C4-2B (cell line): ENCODE measurements at regions not wholly inside any gene's neighbourhood (a gene's known extent, or its start where the extent isn't known, plus 50 kb on each side); places are given as distances from the start of the nearest gene placed in this dataset.

Experiments
- H3K27ac ChIP-seq: fragments of 450-650 bp; 2 replicates; pipeline ENCODE4 v1.5.1; 2017
- ZFX ChIP-seq: fragments of 450-650 bp; IDR thresholded peaks from 2 replicates; pipeline ENCODE4 v1.6.1; 2017
- TF ChIP-seq, protein P1 (sequence below): fragments of 450-650 bp; conservative IDR thresholded peaks from 2 replicates; pipeline ENCODE4 v1.5.1; 2017; ENCODE audit warnings: mild to moderate bottlenecking

- no peak overlapping the region for H3K27ac ChIP-seq
- TF ChIP-seq ZFX, result no peak
- TF ChIP-seq, protein P1, sequence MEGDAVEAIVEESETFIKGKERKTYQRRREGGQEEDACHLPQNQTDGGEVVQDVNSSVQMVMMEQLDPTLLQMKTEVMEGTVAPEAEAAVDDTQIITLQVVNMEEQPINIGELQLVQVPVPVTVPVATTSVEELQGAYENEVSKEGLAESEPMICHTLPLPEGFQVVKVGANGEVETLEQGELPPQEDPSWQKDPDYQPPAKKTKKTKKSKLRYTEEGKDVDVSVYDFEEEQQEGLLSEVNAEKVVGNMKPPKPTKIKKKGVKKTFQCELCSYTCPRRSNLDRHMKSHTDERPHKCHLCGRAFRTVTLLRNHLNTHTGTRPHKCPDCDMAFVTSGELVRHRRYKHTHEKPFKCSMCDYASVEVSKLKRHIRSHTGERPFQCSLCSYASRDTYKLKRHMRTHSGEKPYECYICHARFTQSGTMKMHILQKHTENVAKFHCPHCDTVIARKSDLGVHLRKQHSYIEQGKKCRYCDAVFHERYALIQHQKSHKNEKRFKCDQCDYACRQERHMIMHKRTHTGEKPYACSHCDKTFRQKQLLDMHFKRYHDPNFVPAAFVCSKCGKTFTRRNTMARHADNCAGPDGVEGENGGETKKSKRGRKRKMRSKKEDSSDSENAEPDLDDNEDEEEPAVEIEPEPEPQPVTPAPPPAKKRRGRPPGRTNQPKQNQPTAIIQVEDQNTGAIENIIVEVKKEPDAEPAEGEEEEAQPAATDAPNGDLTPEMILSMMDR, result no peak
Observed at GRCh38 chr2:114134146-114134545, 244.3 kb downstream of the ACTR3 start.

DNA sequence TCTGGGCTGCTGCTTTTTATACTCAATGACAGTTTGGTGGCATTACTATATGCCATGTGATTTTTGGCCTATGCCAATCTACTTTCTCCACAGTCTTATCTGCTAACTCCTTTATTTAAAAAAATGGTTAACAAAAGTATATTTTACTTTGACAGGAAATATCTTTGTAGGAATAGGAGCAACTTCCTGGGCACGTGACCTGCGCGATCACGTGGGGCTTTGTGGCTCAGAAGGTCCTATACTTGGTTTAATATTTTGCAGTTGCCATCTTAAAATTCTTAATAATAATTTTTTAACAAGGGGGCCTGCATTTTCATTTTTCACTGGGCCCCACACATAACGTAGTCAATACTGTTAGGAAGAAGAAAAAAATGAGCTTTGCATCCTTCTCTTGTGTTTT is 249.7 kb downstream of the ACTR3 start:
- H3K27ac ChIP-seq, result no peak overlapping the region
- TF ChIP-seq ZFX, result no peak
- TF ChIP-seq, protein P1, result no peak

GRCh38 chr2:114156366-114157056 is 266.6 kb downstream of the ACTR3 start:
- no peak overlapping the region for H3K27ac ChIP-seq
- TF ChIP-seq, protein P1, result no peak
- no peak for TF ChIP-seq ZFX

DNA sequence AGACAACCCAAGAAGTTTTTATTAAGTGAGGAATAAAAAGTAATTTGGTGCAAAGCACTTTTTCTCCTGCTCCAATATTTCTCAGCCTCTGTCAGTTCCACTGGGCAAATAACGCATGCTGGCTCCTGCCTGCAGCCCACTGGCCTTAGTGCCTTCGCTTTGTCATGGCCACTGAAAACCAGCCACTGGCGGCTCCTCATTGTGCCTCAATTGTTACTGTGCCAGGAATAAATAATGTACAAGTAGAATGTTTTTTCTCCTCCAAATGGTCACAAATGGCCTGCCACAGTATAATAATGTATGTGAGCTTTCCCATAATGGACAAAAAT is 267.1 kb downstream of the ACTR3 start:
- TF ChIP-seq ZFX, result no peak
- TF ChIP-seq, protein P1, result no peak
- H3K27ac ChIP-seq, result no peak overlapping the region

DNA sequence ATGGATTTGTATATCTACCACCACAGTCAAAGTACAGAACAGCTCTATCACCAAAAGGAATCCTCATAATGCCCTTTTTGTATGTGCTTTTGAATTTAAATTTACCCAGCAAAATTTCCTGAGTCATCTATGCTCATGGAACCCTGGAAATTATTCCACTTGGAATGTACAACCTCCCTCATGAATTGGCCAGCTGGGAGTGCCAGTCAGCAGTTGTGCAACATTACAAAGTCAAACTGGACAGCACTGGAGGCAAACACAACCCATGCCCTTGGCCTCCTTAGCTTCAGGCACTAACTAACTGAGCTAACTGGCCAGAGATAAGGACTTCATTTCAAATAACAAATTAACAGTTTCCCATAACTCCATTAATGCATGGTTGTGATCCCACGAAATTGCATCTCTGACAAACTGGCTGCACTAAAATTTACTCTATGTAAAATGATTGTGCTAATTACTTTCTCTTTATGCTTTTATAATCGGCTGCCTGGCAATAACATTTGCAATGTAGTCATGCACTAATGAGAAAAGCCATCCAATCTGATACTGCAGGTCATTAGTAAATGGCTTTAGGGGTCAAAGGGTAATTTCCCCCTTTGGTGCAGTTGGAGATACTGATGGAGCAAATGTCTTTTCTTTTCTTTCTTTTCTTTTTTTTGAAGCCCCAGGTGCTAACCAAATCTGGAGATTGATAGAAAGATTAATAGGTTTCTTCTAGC is 270.5 kb downstream of the ACTR3 start:
- no peak overlapping the region for H3K27ac ChIP-seq
- TF ChIP-seq ZFX, result no peak
- TF ChIP-seq, protein P1, result no peak

DNA sequence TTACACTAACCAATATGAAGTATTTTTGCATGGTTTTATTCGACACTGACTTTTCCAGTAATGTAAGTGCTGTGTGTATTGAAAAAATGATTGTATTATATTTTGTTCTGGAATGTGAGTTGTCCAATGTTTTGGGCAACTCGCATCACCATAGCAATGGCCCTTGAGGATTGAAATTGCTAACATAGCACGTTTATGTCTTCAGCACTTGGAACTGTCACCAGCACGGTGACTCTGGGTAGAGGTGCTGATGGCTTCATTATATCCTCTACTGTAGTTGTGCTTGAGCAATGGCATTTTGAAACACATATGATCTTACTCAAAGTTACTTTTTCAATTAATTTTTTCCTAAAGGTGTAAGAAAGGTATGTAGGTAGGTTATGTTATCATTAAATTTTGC is 271.5 kb downstream of the ACTR3 start:
- TF ChIP-seq, protein P1, result no peak
- no peak for TF ChIP-seq ZFX
- H3K27ac ChIP-seq, result no peak overlapping the region

DNA sequence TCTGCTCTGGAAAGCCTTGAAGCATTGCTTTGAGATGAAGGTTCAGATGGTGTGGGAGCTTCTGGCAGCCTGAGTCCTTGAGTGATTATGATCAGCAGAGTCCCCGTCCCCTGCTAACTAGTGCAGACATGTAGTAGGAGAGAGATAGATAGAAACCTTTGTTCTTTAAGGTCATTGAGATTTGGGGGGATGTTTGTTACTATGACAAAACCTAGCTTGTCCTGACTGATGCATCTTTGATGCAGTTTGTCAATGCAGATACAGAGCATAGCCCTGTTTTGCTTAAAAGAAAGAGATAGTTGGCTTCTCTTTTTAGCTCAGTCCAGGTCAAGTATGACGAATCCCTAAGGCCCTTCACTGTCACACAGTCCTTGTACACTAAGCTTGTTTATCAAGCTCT is 274.6 kb upstream of the DPP10 start:
- TF ChIP-seq, protein P1, result no peak
- no peak for TF ChIP-seq ZFX
- no peak overlapping the region for H3K27ac ChIP-seq
